ENCODE measurements at regions not wholly inside any gene's neighbourhood (a gene's known extent, or its start where the extent isn't known, plus 50 kb on each side); places are given as distances from the start of the nearest gene placed in this dataset.

GRCh38 chr6:48695872-48696271 is 584.9 kb upstream of the PTCHD4 start:
- Histone ChIP-seq H3K79me2 (ENCODE audit: insufficient read depth, low read length) (no peaks in the 10 kb centered on the region), H3K4me3 (ENCODE audit: insufficient read depth, low read length) (no peak overlapping the region), H3K27ac (ENCODE audit: low read depth, low read length) (no peak overlapping the region), H2AFZ (ENCODE audit: low read length) (no peak overlapping the region), H3K9me3 (ENCODE audit: low read depth, low read length) (no peaks in the 10 kb centered on the region), H4K20me1 (ENCODE audit: insufficient read depth, low read length) (no peaks in the 10 kb centered on the region), H3K36me3 (ENCODE audit: insufficient read depth, low read length) (no peaks in the 10 kb centered on the region), H3K4me2 (ENCODE audit: insufficient read depth, low read length) (no peak overlapping the region), H3K4me1 (ENCODE audit: insufficient read depth, low read length) (no peaks in the 10 kb centered on the region), H3K27me3 (ENCODE audit: insufficient read depth, low read length) (no peaks in the 10 kb centered on the region)
- TF ChIP-seq CTCF (IDR thresholded peaks at IDR 0.05; ENCODE audit: extremely low read depth, low read depth, low read length), result no peak
- no peak for DNase-seq (ENCODE audit: insufficient read length, low spot score, missing footprints)

GRCh38 chr6:48691420-48691819 is 580.4 kb upstream of the PTCHD4 start:
- H3K4me3 ChIP-seq (ENCODE audit: insufficient read depth, low read length), result no peak overlapping the region
- TF ChIP-seq CTCF (IDR thresholded peaks at IDR 0.05; ENCODE audit: extremely low read depth, low read depth, low read length), result no peak
- H3K79me2 ChIP-seq (ENCODE audit: insufficient read depth, low read length), result no peaks in the 10 kb centered on the region
- no peaks in the 10 kb centered on the region for H3K36me3 ChIP-seq (ENCODE audit: insufficient read depth, low read length)
- H3K9me3 ChIP-seq (ENCODE audit: low read depth, low read length), result peaks cover 3% of the 10 kb centered on the region
- H3K4me2 ChIP-seq (ENCODE audit: insufficient read depth, low read length), result no peak overlapping the region
- no peaks in the 10 kb centered on the region for H3K27me3 ChIP-seq (ENCODE audit: insufficient read depth, low read length)
- no peak overlapping the region for H2AFZ ChIP-seq (ENCODE audit: low read length)
- no peaks in the 10 kb centered on the region for H3K4me1 ChIP-seq (ENCODE audit: insufficient read depth, low read length)
- no peak for DNase-seq (ENCODE audit: insufficient read length, low spot score, missing footprints)
- H3K27ac ChIP-seq (ENCODE audit: low read depth, low read length), result no peak overlapping the region
- H4K20me1 ChIP-seq (ENCODE audit: insufficient read depth, low read length), result no peaks in the 10 kb centered on the region

- TF ChIP-seq CTCF (IDR thresholded peaks at IDR 0.05; ENCODE audit: extremely low read depth, low read depth, low read length), result no peak
- H2AFZ ChIP-seq (ENCODE audit: low read length), result no peak overlapping the region
- peaks cover 3% of the 10 kb centered on the region for H3K9me3 ChIP-seq (ENCODE audit: low read depth, low read length)
- H3K36me3 ChIP-seq (ENCODE audit: insufficient read depth, low read length), result no peaks in the 10 kb centered on the region
- H3K4me3 ChIP-seq (ENCODE audit: insufficient read depth, low read length), result no peak overlapping the region
- no peaks in the 10 kb centered on the region for H3K79me2 ChIP-seq (ENCODE audit: insufficient read depth, low read length)
- DNase-seq (ENCODE audit: insufficient read length, low spot score, missing footprints), result no peak
- no peaks in the 10 kb centered on the region for H4K20me1 ChIP-seq (ENCODE audit: insufficient read depth, low read length)
- H3K4me2 ChIP-seq (ENCODE audit: insufficient read depth, low read length), result no peak overlapping the region
- H3K4me1 ChIP-seq (ENCODE audit: insufficient read depth, low read length), result no peaks in the 10 kb centered on the region
- no peaks in the 10 kb centered on the region for H3K27me3 ChIP-seq (ENCODE audit: insufficient read depth, low read length)
- no peak overlapping the region for H3K27ac ChIP-seq (ENCODE audit: low read depth, low read length)
Measured at GRCh38 chr6:48689498-48689897, 578.5 kb upstream of the PTCHD4 start.

DNA sequence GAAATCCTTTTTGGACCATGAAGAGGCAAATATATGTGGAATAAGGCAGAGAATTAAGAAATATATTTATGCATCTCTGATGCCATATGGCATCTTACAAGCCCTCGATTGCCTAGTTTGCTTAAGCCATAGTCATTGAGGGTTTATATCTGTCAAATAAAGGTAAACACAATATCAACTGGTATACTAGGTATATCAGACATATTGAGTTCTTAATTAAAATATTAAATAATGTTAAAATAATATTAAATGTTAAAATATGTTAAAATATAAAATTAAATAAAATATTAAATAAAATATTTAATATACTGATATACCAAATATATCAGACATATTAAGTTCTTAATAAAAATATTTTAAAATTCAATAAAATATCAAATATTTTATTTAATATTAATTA is 567.4 kb upstream of the PTCHD4 start:
- no peak overlapping the region for H2AFZ ChIP-seq (ENCODE audit: low read length)
- H3K9me3 ChIP-seq (ENCODE audit: low read depth, low read length), result no peaks in the 10 kb centered on the region
- H3K4me2 ChIP-seq (ENCODE audit: insufficient read depth, low read length), result no peak overlapping the region
- H3K27me3 ChIP-seq (ENCODE audit: insufficient read depth, low read length), result no peaks in the 10 kb centered on the region
- H3K79me2 ChIP-seq (ENCODE audit: insufficient read depth, low read length), result no peaks in the 10 kb centered on the region
- H3K27ac ChIP-seq (ENCODE audit: low read depth, low read length), result no peak overlapping the region
- TF ChIP-seq CTCF (IDR thresholded peaks at IDR 0.05; ENCODE audit: extremely low read depth, low read depth, low read length), result no peak
- H3K4me3 ChIP-seq (ENCODE audit: insufficient read depth, low read length), result no peak overlapping the region
- H3K4me1 ChIP-seq (ENCODE audit: insufficient read depth, low read length), result no peaks in the 10 kb centered on the region
- DNase-seq (ENCODE audit: insufficient read length, low spot score, missing footprints), result no peak
- H4K20me1 ChIP-seq (ENCODE audit: insufficient read depth, low read length), result no peaks in the 10 kb centered on the region
- H3K36me3 ChIP-seq (ENCODE audit: insufficient read depth, low read length), result no peaks in the 10 kb centered on the region

Data from osteoblast (primary cell).